ENCODE measurements at regions not wholly inside any gene's neighbourhood (a gene's known extent, or its start where the extent isn't known, plus 50 kb on each side); places are given as distances from the start of the nearest gene placed in this dataset.

DNA sequence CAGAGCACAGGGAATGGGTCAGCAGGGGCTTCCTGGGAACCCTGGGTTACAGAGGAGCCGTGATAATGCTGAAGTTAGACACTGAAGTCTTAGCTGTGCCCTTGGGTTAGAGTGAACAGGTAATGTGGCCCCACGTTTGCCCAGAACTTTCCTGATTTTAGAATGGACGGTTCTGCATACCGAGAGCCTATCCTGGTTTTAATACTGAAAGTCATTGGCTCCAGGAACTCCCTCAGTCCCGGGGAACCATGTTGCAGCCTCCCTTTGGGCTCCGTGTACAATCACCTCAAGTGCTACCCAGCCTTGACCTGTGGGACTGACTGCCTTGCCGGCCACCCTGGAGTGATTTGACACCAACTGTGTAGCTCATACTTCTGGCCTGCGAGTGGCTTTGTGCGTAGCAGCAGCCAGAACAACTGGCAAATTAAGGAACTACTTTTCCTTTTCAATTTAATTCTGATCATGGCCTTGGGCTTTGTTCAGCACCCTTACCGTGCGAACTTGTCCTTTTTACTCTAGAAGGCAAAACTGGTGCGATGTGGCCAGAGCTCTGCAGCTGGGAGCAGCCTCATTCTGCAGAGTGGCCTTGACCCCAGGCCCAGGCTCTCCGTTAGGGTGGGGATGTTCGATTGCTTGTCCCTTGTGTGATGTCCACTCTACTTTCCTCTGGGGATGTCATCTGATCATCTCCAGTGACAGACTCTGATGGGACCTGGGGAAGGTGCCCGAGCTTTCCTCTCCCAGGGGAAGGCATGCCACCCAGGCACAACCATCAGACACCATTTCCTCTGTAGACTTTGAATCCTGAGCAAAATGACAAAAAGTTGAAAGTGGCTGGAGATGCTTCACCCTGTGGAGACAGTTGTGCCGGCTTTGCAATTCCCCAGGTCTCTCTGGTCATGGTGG is 265.9 kb downstream of the GLRX3 start:
- TF ChIP-seq HDGF (IDR thresholded peaks at IDR 0.05; ENCODE audit: borderline replicate concordance) = no peak
- no peak for TF ChIP-seq NFRKB (IDR thresholded peaks at IDR 0.05)
- TF ChIP-seq L3MBTL2 (conservative IDR thresholded peaks at IDR 0.05) = no peak
- TF ChIP-seq BHLHE40 (IDR thresholded peaks at IDR 0.05; ENCODE audit: borderline replicate concordance) = no peak
- TF ChIP-seq ELF4 (IDR thresholded peaks at IDR 0.05) = no peak
- no peak for TF ChIP-seq FOXM1 (IDR thresholded peaks at IDR 0.05; ENCODE audit: borderline replicate concordance)
- no peak for TF ChIP-seq SP1 (IDR thresholded peaks at IDR 0.05)
- TF ChIP-seq TARDBP (IDR thresholded peaks at IDR 0.05) = no peak
- no peak for TF ChIP-seq FOXK2 (IDR thresholded peaks at IDR 0.05)
- no peak for TF ChIP-seq PKNOX1 (IDR thresholded peaks at IDR 0.05)
- no peak for TF ChIP-seq CTBP1 (IDR thresholded peaks at IDR 0.05; ENCODE audit: borderline replicate concordance)
- no peak for TF ChIP-seq ARNT (IDR thresholded peaks at IDR 0.05)
- TF ChIP-seq ZNF384 (IDR thresholded peaks at IDR 0.05) = no peak

Measured in HEK293T (cell line).